Progenitor cell of endocrine pancreas (in vitro differentiated cells): ENCODE measurements at regions not wholly inside any gene's neighbourhood (a gene's known extent, or its start where the extent isn't known, plus 50 kb on each side); places are given as distances from the start of the nearest gene placed in this dataset.
"Not testable (repeated sequence)": the region's sequence is repeated elsewhere in the genome, so short reads cannot be mapped to it uniquely, and the experiment has no call there.

Experiments
- DNase-seq: peaks from one replicate; pipeline ENCODE4 v3.0.0; 2021; ENCODE audit warnings: low spot score; ENCODE audit not compliant: unreplicated experiment
- H3K27ac Mint-ChIP-seq: 2 replicates; pipeline ENCODE4 v1.8.0; 2021; ENCODE audit warnings: mild to moderate bottlenecking, moderate library complexity, mixed read lengths
- H3K27me3 Mint-ChIP-seq: 2 replicates; pipeline ENCODE4 v1.8.0; 2021; ENCODE audit warnings: mixed read lengths
- H3K36me3 Mint-ChIP-seq: 2 replicates; pipeline ENCODE4 v1.8.0; 2022; ENCODE audit warnings: mixed read lengths; ENCODE audit not compliant: insufficient read depth
- H3K4me1 Mint-ChIP-seq: 2 replicates; pipeline ENCODE4 v1.8.0; 2021; ENCODE audit warnings: low read depth, mixed read lengths
- H3K4me3 Mint-ChIP-seq: 2 replicates; pipeline ENCODE4 v1.8.0; 2021; ENCODE audit warnings: low read depth, mild to moderate bottlenecking, moderate library complexity, mixed read lengths
- H3K9me3 Mint-ChIP-seq: 2 replicates; pipeline ENCODE4 v1.8.0; 2021; ENCODE audit warnings: low read depth, mixed read lengths
- CTCF ChIP-seq: fragments of 200-600 bp; sonication (generic); IDR thresholded peaks from one replicate; pipeline ENCODE4 v1.5.0; 2021; ENCODE audit warnings: antibody characterized with exemption, mild to moderate bottlenecking; ENCODE audit not compliant: unreplicated experiment

DNA sequence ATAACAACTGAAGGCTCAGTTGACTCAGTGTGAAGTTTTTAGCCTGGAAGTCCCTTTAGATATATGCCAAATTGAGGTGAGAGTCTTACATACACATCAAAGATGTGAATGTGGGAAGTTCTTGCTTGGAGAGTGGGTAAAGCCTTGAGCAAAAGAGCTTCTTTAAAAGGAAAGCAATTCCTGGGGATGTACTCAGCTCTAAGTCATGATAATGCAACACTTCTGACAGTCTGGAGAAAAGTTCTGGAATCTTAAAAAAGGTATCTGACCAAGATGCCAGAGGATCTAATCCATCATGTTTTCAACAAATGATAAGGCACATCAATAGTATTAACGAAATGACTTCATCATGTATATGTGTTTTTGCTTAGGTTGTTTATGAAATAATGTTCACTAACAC is 351.2 kb downstream of the CDH19 start:
- TF ChIP-seq CTCF = no peak
- H3K4me1 Mint-ChIP-seq = no peaks in the 10 kb centered on the region
- no peak overlapping the region for H3K4me3 Mint-ChIP-seq
- no peak overlapping the region for H3K27ac Mint-ChIP-seq
- no peak for DNase-seq
- no peaks in the 10 kb centered on the region for H3K9me3 Mint-ChIP-seq
- no peaks in the 10 kb centered on the region for H3K27me3 Mint-ChIP-seq
- H3K36me3 Mint-ChIP-seq = no peaks in the 10 kb centered on the region

GRCh38 chr18:66235206-66235605 is 368.7 kb downstream of the CDH19 start:
- no peak overlapping the region for H3K4me3 Mint-ChIP-seq
- no peaks in the 10 kb centered on the region for H3K4me1 Mint-ChIP-seq
- H3K27me3 Mint-ChIP-seq = no peaks in the 10 kb centered on the region
- H3K9me3 Mint-ChIP-seq = no peaks in the 10 kb centered on the region
- no peak overlapping the region for H3K27ac Mint-ChIP-seq
- no peaks in the 10 kb centered on the region for H3K36me3 Mint-ChIP-seq
- no peak for TF ChIP-seq CTCF
- no peak for DNase-seq

DNA sequence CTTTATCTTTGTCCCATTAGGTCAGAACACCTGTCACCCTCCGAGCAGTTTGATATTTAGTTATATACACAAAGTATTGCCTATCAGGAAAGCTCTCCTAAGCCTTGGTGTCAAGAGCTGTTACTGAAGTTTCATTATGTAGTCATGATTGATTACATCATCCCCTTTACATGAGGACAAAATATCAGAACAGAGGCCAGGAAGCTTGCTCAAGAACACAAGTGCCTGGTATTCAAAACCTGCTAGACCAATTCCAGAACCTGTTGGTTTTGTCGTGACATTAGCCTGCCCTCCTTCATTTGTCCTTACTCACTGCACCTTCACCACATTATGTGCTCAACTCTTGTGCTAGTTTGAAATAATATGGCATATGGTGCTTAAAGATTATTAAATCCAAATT is 377.1 kb downstream of the CDH19 start:
- no peak for DNase-seq
- Mint-ChIP-seq H3K4me1 (no peaks in the 10 kb centered on the region), H3K4me3 (no peak overlapping the region), H3K36me3 (no peaks in the 10 kb centered on the region), H3K27me3 (no peaks in the 10 kb centered on the region), H3K27ac (no peak overlapping the region), H3K9me3 (no peaks in the 10 kb centered on the region)
- no peak for TF ChIP-seq CTCF

GRCh38 chr18:66223317-66223716 is 380.6 kb downstream of the CDH19 start:
- H3K27me3 Mint-ChIP-seq, H3K9me3 Mint-ChIP-seq, H3K4me1 Mint-ChIP-seq, H3K27ac Mint-ChIP-seq, DNase-seq, H3K36me3 Mint-ChIP-seq, H3K4me3 Mint-ChIP-seq: not testable (repeated sequence)

DNA sequence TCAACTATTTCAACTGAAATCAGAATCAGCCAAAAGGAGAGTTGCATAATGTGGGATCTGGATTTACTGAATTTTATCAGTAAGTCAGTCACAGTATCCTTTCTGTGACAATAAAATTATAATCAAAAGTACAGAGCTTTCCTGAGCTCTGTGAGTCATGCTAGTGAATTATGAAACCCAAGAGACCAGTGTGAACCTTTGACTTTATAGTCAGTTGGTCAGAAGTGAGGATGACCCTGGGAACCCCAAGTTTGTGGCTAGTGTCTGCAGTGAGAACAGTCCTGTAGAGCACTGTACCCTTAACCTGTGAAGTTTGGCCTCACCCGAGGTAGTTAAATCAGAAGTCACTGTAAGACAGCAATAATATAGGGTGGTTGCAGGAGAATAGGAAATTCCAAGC is 381.7 kb downstream of the CDH19 start:
- Mint-ChIP-seq H3K27me3 (no peaks in the 10 kb centered on the region), H3K4me1 (no peaks in the 10 kb centered on the region), H3K27ac (no peak overlapping the region), H3K36me3 (no peaks in the 10 kb centered on the region), H3K4me3 (no peak overlapping the region), H3K9me3 (no peaks in the 10 kb centered on the region)
- no peak for TF ChIP-seq CTCF
- no peak for DNase-seq

DNA sequence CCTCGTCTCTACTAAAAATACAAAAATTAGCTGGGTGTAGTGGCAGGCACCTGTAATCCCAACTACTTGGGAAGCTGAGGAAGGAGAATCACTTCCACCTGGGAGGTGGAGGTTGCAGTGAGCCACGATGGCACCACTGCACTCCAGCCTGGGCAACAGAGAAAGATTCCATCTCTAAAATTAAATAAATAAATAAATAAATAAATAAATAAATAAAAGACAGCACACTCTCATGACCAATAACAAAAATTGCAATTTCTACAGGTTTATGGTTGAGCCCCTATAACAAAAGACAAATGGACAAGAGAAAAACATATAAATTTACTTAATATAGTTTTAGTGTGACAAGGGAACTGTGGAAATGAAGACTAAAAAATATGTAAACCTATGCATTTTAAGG is 384.1 kb downstream of the CDH19 start:
- no peaks in the 10 kb centered on the region for H3K9me3 Mint-ChIP-seq
- H3K27ac Mint-ChIP-seq = no peak overlapping the region
- H3K36me3 Mint-ChIP-seq = no peaks in the 10 kb centered on the region
- DNase-seq = no peak
- H3K27me3 Mint-ChIP-seq = no peaks in the 10 kb centered on the region
- no peak for TF ChIP-seq CTCF
- no peak overlapping the region for H3K4me3 Mint-ChIP-seq
- no peaks in the 10 kb centered on the region for H3K4me1 Mint-ChIP-seq
